Sigmoid colon (tissue), 6 donors: ENCODE measurements at regions not wholly inside any gene's neighbourhood (a gene's known extent, or its start where the extent isn't known, plus 50 kb on each side); places are given as distances from the start of the nearest gene placed in this dataset.

ENCODE experiments used
- DNase-seq: peaks from one replicate; pipeline ENCODE4 v3.0.0-alpha.2; 2019
- H3K27ac ChIP-seq, 4 donors: fragments of 200-600 bp; sonication (generic); one replicate each; pipeline ENCODE4 v1.5.1; 2016 to 2019; ENCODE audit warnings: mild to moderate bottlenecking in 1 of 4
- H3K27me3 ChIP-seq, 3 donors: fragments of 200-600 bp; sonication (generic); one replicate each; pipeline ENCODE4 v1.5.1; 2019; ENCODE audit warnings: mild to moderate bottlenecking in 1 of 3
- H3K36me3 ChIP-seq, 4 donors: fragments of 200-600 bp; sonication (generic); one replicate each; pipeline ENCODE4 v1.5.1; 2016 to 2019
- H3K4me1 ChIP-seq, 4 donors: fragments of 200-600 bp; sonication (generic); one replicate each; pipeline ENCODE4 v1.5.1; 2017 to 2019
- H3K4me3 ChIP-seq, 4 donors: fragments of 200-600 bp; sonication (generic); one replicate each; pipeline ENCODE4 v1.5.1; 2017 to 2019; ENCODE audit warnings: mild to moderate bottlenecking in 2 of 4, moderate library complexity in 1 of 4
- H3K9me3 ChIP-seq, 4 donors: fragments of 200-600 bp in 3 of 4; sonication (generic) in 3 of 4; one replicate each; pipeline versions ENCODE4 v1.5.1 to v1.6.1; 2013 to 2019
- CTCF ChIP-seq, 4 experiments: fragments of 450-650 bp in 3 of 4; fragments of 200-600 bp in 1 of 4; IDR thresholded peaks; one replicate each; pipeline ENCODE4 v1.5.1; 2016 to 2019; ENCODE audit warnings: antibody characterized with exemption in 4 of 4, mild to moderate bottlenecking in 3 of 4, moderate library complexity in 2 of 4
- EP300 ChIP-seq, 4 donors: sonication (generic); formaldehyde crosslinking; IDR thresholded peaks; one replicate each; pipeline ENCODE4 v1.6.1; 2017; ENCODE audit warnings: antibody characterized with exemption in 4 of 4
- POLR2A ChIP-seq, 2 donors: fragments of 450-650 bp; IDR thresholded peaks; one replicate each; pipeline ENCODE4 v1.6.1; 2016; ENCODE audit warnings: antibody characterized with exemption in 2 of 2, mild to moderate bottlenecking in 2 of 2, moderate library complexity in 2 of 2
- POLR2AphosphoS5 ChIP-seq, 4 donors: sonication (generic); formaldehyde crosslinking; IDR thresholded peaks; one replicate each; pipeline ENCODE4 v1.6.1; 2017; ENCODE audit warnings: antibody characterized with exemption in 4 of 4
- WGBS, 2 donors: extraction: QIAGEN DNeasy Blood & Tissue Kit; methylation state at CpG; one replicate each; pipeline ENCODE4 v1.1.7; 2013; 5-methylcytosine and 5-hydroxymethylcytosine counted together
- intact Hi-C: fragments of 100-400 bp; cut with DNase I; formaldehyde crosslinking; loops from one replicate; pipeline ENCODE4 v1.15.1; 2023
- donor health status: healthy with polysubstance abuse.
- donor health status: healthy.

- no peaks in the 10 kb centered on the region for H3K4me1 ChIP-seq
- intact Hi-C loops, result no loop called here
- H3K9me3 ChIP-seq, result no peaks in the 10 kb centered on the region
- no peaks in the 10 kb centered on the region for H3K27me3 ChIP-seq
- 92 to 97% methylated on average over 1 of the region's 1 CpG for WGBS, 2 donors
- no peak for DNase-seq
- no peak for TF ChIP-seq CTCF (IDR thresholded peaks at IDR 0.05)
- H3K36me3 ChIP-seq, result no peaks in the 10 kb centered on the region
- H3K27ac ChIP-seq, result no peak overlapping the region
- no peak overlapping the region for H3K4me3 ChIP-seq
Observed at GRCh38 chr2:117101613-117102012, 712.9 kb upstream of the DDX18 start.

- Histone ChIP-seq H3K4me3 (no peak overlapping the region), H3K27ac (no peak overlapping the region), H3K36me3 (no peaks in the 10 kb centered on the region), H3K4me1 (no peaks in the 10 kb centered on the region), H3K27me3 (no peaks in the 10 kb centered on the region), H3K9me3 (peaks cover 0 to 3% (median 0%) of the 10 kb centered on the region in 4 donors)
- TF ChIP-seq POLR2AphosphoS5 (IDR thresholded peaks at IDR 0.05) (no peak), EP300 (IDR thresholded peaks at IDR 0.05) (no peak), CTCF (IDR thresholded peaks at IDR 0.05) (no peak), POLR2A (IDR thresholded peaks at IDR 0.05) (no peak)
- no peak for DNase-seq
- 94% methylated on average over 9 of the region's 9 CpGs for WGBS, 2 donors
- intact Hi-C loops, result no loop called here
Observed at GRCh38 chr2:117108741-117109267, 705.7 kb upstream of the DDX18 start.

GRCh38 chr2:117118994-117119393, 695.5 kb upstream of the DDX18 start:
- intact Hi-C loops, result no loop called here
- WGBS, 2 donors, result 65 to 74% methylated on average over 1 of the region's 1 CpG
- H3K27me3 ChIP-seq, result no peaks in the 10 kb centered on the region
- H3K4me1 ChIP-seq, result no peaks in the 10 kb centered on the region
- no peak for TF ChIP-seq EP300 (IDR thresholded peaks at IDR 0.05)
- no peak for TF ChIP-seq CTCF (IDR thresholded peaks at IDR 0.05)
- no peak for TF ChIP-seq POLR2A (IDR thresholded peaks at IDR 0.05)
- no peak for TF ChIP-seq POLR2AphosphoS5 (IDR thresholded peaks at IDR 0.05)
- DNase-seq, result no peak
- H3K9me3 ChIP-seq, result no peaks in the 10 kb centered on the region
- H3K36me3 ChIP-seq, result no peaks in the 10 kb centered on the region
- no peak overlapping the region for H3K4me3 ChIP-seq
- H3K27ac ChIP-seq, result no peak overlapping the region

GRCh38 chr2:117123362-117123761, 691.1 kb upstream of the DDX18 start:
- 95 to 97% methylated on average over 1 of the region's 1 CpG for WGBS, 2 donors
- Histone ChIP-seq H3K4me3 (no peak overlapping the region), H3K4me1 (no peaks in the 10 kb centered on the region), H3K27ac (no peak overlapping the region), H3K9me3 (peaks cover 0 to 2% (median 0%) of the 10 kb centered on the region in 4 donors), H3K36me3 (no peaks in the 10 kb centered on the region), H3K27me3 (no peaks in the 10 kb centered on the region)
- intact Hi-C loops, result no loop called here
- TF ChIP-seq POLR2AphosphoS5 (IDR thresholded peaks at IDR 0.05) (no peak), POLR2A (IDR thresholded peaks at IDR 0.05) (no peak), EP300 (IDR thresholded peaks at IDR 0.05) (no peak)
- no peak for DNase-seq

GRCh38 chr2:117126656-117127055, 687.8 kb upstream of the DDX18 start:
- H3K27me3 ChIP-seq, result no peaks in the 10 kb centered on the region
- TF ChIP-seq EP300 (IDR thresholded peaks at IDR 0.05) (no peak), POLR2A (IDR thresholded peaks at IDR 0.05) (no peak), CTCF (IDR thresholded peaks at IDR 0.05) (no peak), POLR2AphosphoS5 (IDR thresholded peaks at IDR 0.05) (no peak)
- WGBS, 2 donors, result 11 to 57% methylated on average over 3 of the region's 3 CpGs
- H3K9me3 ChIP-seq, result peaks cover 0 to 2% (median 0%) of the 10 kb centered on the region in 4 donors
- no peak for DNase-seq
- no peaks in the 10 kb centered on the region for H3K36me3 ChIP-seq
- no peak overlapping the region for H3K4me3 ChIP-seq
- H3K4me1 ChIP-seq, result no peaks in the 10 kb centered on the region
- H3K27ac ChIP-seq, result no peak overlapping the region
- intact Hi-C loops, result no loop called here
